A549 (cell line): ENCODE measurements at regions not wholly inside any gene's neighbourhood (a gene's known extent, or its start where the extent isn't known, plus 50 kb on each side); places are given as distances from the start of the nearest gene placed in this dataset.

Experiments used
- CHD2 ChIP-seq: fragments of 150-350 bp; IDR thresholded peaks from 2 replicates; pipeline ENCODE4 v1.6.1; 2014; ENCODE audit warnings: low read length; ENCODE audit not compliant: partially characterized antibody
- PHF8 ChIP-seq: fragments of 200-600 bp; sonication (generic); IDR thresholded peaks from 2 replicates; pipeline ENCODE4 v1.6.1; 2016; ENCODE audit warnings: low read depth, mild to moderate bottlenecking, antibody characterized with exemption, moderate library complexity, borderline replicate concordance
- REST ChIP-seq: fragments of 200-600 bp; sonication (generic); IDR thresholded peaks from 2 replicates; pipeline ENCODE4 v1.6.1; 2016; ENCODE audit warnings: antibody characterized with exemption, mild to moderate bottlenecking, moderate library complexity
- SMC3 ChIP-seq: fragments of >200 bp; sonication (Bioruptor Twin); formaldehyde crosslinking; IDR thresholded peaks from 3 replicates; pipeline ENCODE4 v1.6.1; 2018; ENCODE audit warnings: inconsistent platforms

DNA sequence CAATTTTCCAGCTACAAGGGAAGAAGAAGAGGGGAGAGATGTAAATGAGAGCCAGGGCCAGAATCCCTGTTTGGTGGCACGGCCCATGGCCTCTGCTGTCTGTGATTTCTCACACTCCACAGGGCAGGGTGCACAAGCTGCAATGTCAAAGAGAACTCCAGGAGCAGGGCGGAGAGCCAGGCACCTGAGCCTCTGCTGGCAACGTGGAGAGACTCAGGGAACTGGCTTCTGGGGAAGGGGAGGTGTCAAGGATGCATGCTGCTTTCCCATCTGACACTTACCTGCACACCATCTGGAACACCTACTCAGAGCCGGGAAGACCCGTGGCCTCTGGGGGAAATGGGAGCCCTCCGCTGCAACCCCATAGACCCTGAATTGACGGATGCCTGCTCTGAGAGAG lies 507.5 kb upstream of the NR2F2 start:
- no peak for TF ChIP-seq REST
- no peak for TF ChIP-seq SMC3
- no peak for TF ChIP-seq CHD2
- no peak for TF ChIP-seq PHF8
